K562 (cell line): ENCODE measurements at regions not wholly inside any gene's neighbourhood (a gene's known extent, or its start where the extent isn't known, plus 50 kb on each side); places are given as distances from the start of the nearest gene placed in this dataset.

Source experiments
- ATAC-seq: fragments of 200-7000 bp; cut with Tn5 transposase; 3 replicates; pipeline ENCODE4 v1.9.1; 2020; ENCODE audit warnings: moderate library complexity
- BruUV-seq: library from RNA; stranded (reverse); fragments of 400-500 nt; replicated peaks from 2 replicates; lab custom pipeline; 2021; lab: Mats Ljungman, UMichigan
- CTCF ChIA-PET: fragments of 300-600 bp; formaldehyde crosslinking; extraction: SDS; loops from one replicate; lab custom pipeline; 2021; ENCODE audit warnings: low intra/inter-chr PET ratio; lab: Yijun Ruan, JAX
- POLR2A ChIA-PET: fragments of 300-600, 350-650 bp; sonication (Branson Sonifier 250); formaldehyde crosslinking; extraction: SDS; loops from one replicate; lab custom pipeline; 2021; ENCODE audit warnings: antibody characterized with exemption, inconsistent platforms; lab: Yijun Ruan, JAX
- DNase-seq, 4 experiments: peaks; one replicate each; pipeline versions ENCODE4 v3.0.0 to v3.0.0-alpha.2; 2011 to 2018; ENCODE audit warnings: low spot score in 3 of 4, mixed read lengths in 3 of 4; ENCODE audit errors: extremely low read depth in 1 of 4
- FAIRE-seq: peaks from 2 replicates; lab custom pipeline; 2011; peaks lifted over from hg19 to GRCh38; lab: Jason Lieb, UNC
- H2AFZ ChIP-seq: 2 replicates; pipeline ENCODE4 v1.6.0; 2011; ENCODE audit warnings: low read depth, low read length, control low read depth, inconsistent platforms
- H3K27ac ChIP-seq: fragments of 200-600 bp; 3 replicates; pipeline ENCODE4 v1.8.0; 2011; ENCODE audit warnings: low read depth, mild to moderate bottlenecking, control low read depth, inconsistent platforms, low read length, moderate library complexity, mixed read lengths; ENCODE audit errors: extremely low read depth
- H3K27me3 ChIP-seq, 2 experiments: fragments of 300-600 bp in 1 of 2; 2 replicates in 1 of 2; 3 replicates in 1 of 2; pipeline versions ENCODE4 v1.6.0 to v1.8.0; 2011; ENCODE audit warnings: inconsistent platforms in 2 of 2, low read length in 2 of 2, mild to moderate bottlenecking in 1 of 2, mixed read lengths in 1 of 2, moderate library complexity in 1 of 2; ENCODE audit not compliant: control insufficient read depth in 2 of 2, insufficient read depth in 2 of 2
- H3K36me3 ChIP-seq: fragments of 300-600 bp; 3 replicates; pipeline ENCODE4 v1.8.0; 2011; ENCODE audit warnings: mild to moderate bottlenecking, low read length, inconsistent platforms; ENCODE audit not compliant: control insufficient read depth, insufficient read depth
- H3K4me1 ChIP-seq, 2 experiments: fragments of 200-600 bp in 1 of 2; replicated peaks in 1 of 2; 2 replicates in 1 of 2; 3 replicates in 1 of 2; pipeline versions ENCODE4 v1.5.1 to v1.8.0; 2011; ENCODE audit warnings: inconsistent platforms in 2 of 2, low read length in 2 of 2, mild to moderate bottlenecking in 1 of 2, mixed read lengths in 1 of 2, moderate library complexity in 1 of 2; ENCODE audit not compliant: control insufficient read depth in 2 of 2, insufficient read depth in 2 of 2
- H3K4me2 ChIP-seq: 2 replicates; pipeline ENCODE4 v1.6.1; 2011; ENCODE audit warnings: low read length, control low read depth, inconsistent platforms, mixed read lengths; ENCODE audit not compliant: insufficient read depth
- H3K4me3 ChIP-seq: fragments of 200-600 bp; sonication (generic), shearing (Covaris generic); 2 replicates; pipeline ENCODE4 v1.5.1; 2016; ENCODE audit warnings: control low read depth, inconsistent platforms
- H3K79me2 ChIP-seq: fragments of 200-600 bp; 3 replicates; pipeline ENCODE4 v1.8.0; 2011; ENCODE audit warnings: low read length, inconsistent platforms; ENCODE audit not compliant: control insufficient read depth, insufficient read depth
- H3K9ac ChIP-seq, 2 experiments: 2 replicates each; pipeline versions ENCODE4 v1.6.0 to v1.6.1; 2011; ENCODE audit warnings: low read depth in 2 of 2, low read length in 2 of 2, control low read depth in 1 of 2, inconsistent platforms in 1 of 2, mild to moderate bottlenecking in 1 of 2, mixed read lengths in 1 of 2; ENCODE audit not compliant: insufficient read depth in 1 of 2
- H3K9me1 ChIP-seq: one replicate; pipeline ENCODE4 v1.6.0; 2011; ENCODE audit warnings: inconsistent platforms, mild to moderate bottlenecking, low read length, moderate library complexity; ENCODE audit not compliant: control insufficient read depth, insufficient read depth
- H3K9me3 ChIP-seq: replicated peaks from 2 replicates; pipeline ENCODE4 v1.5.1; 2011; ENCODE audit warnings: low read depth, low read length, inconsistent platforms; ENCODE audit not compliant: control insufficient read depth, insufficient read depth
- H4K20me1 ChIP-seq: replicated peaks from 2 replicates; pipeline ENCODE4 v1.6.1; 2011; ENCODE audit warnings: low read length, inconsistent platforms, mixed read lengths; ENCODE audit not compliant: control insufficient read depth, insufficient read depth
- ARID4B ChIP-seq: sonication (generic); formaldehyde crosslinking; IDR thresholded peaks from 2 replicates; pipeline ENCODE4 v1.8.0; 2022; ENCODE audit warnings: mild to moderate bottlenecking, missing genetic modification reagents
- PHF21A ChIP-seq: fragments of 450-650 bp; IDR thresholded peaks from 2 replicates; pipeline ENCODE4 v1.6.1; 2017; ENCODE audit warnings: low read depth, borderline replicate concordance
- ZNF431 ChIP-seq: sonication (generic); formaldehyde crosslinking; IDR thresholded peaks from 2 replicates; pipeline ENCODE4 v1.8.0; 2022; ENCODE audit warnings: mild to moderate bottlenecking, missing genetic modification reagents
- WGBS: fragments of 100-300 bp; shearing (Covaris generic); methylation state at CpG from one replicate; pipeline ENCODE4 v1.1.6; 2016; ENCODE audit warnings: low coverage, mixed read lengths; ENCODE audit not compliant: insufficient coverage; ENCODE audit errors: missing lambda C conversion rate; 5-methylcytosine and 5-hydroxymethylcytosine counted together
- in situ Hi-C: fragments of 300-500 bp; cut with MboI; formaldehyde crosslinking; loops from 4 replicates; pipeline ENCODE4 v1.15.0; 2018; ENCODE audit warnings: inconsistent platforms, mixed read lengths
- intact Hi-C: fragments of 100-400 bp; cut with micrococcal nuclease; formaldehyde crosslinking; loops from 2 replicates; pipeline ENCODE4 v1.14.2; 2022

- Histone ChIP-seq H3K4me3 (no peak overlapping the region), H3K9ac (no peak overlapping the region), H3K36me3 (no peaks in the 10 kb centered on the region), H3K79me2 (no peaks in the 10 kb centered on the region), H3K4me2 (no peak overlapping the region), H3K4me1 (no peaks in the 10 kb centered on the region), H3K9me1 (no peaks in the 10 kb centered on the region), H3K9me3 (no peaks in the 10 kb centered on the region), H3K27ac (no peak overlapping the region), H3K27me3 (no peaks in the 10 kb centered on the region), H2AFZ (no peak overlapping the region), H4K20me1 (no peaks in the 10 kb centered on the region)
- TF ChIP-seq ARID4B (CRISPR knock-in tag) (no peak), ZNF431 (CRISPR knock-in tag) (no peak), PHF21A (no peak)
- in situ Hi-C loops (no loop called here), intact Hi-C loops (no loop called here)
- ATAC-seq (no peak), DNase-seq (no peak), FAIRE-seq (no peak)
- ChIA-PET CTCF (no interaction called here), POLR2A (no interaction called here)
- no TSS peak for BruUV-seq
- 0% methylated on average over 1 of the region's 2 CpGs for WGBS
Measured at GRCh38 chr14:84610086-84610485, 919.9 kb upstream of the FLRT2 start.
